Neural progenitor cell (in vitro differentiated cells): ENCODE measurements at regions not wholly inside any gene's neighbourhood (a gene's known extent, or its start where the extent isn't known, plus 50 kb on each side); places are given as distances from the start of the nearest gene placed in this dataset.
A peak's percentile ranks its signal among the peaks of the same experiment; 100 is the strongest.

Experiments
- DNase-seq: peaks from one replicate; pipeline ENCODE4 v3.0.0-alpha.2; 2016; ENCODE audit warnings: low spot score
- H2AFZ ChIP-seq: fragments of 200-600 bp; sonication (generic); replicated peaks from 2 replicates; pipeline ENCODE4 v1.6.1; 2016; ENCODE audit warnings: antibody characterized with exemption
- H3F3A ChIP-seq: fragments of 200-600 bp; sonication (generic); 2 replicates; pipeline ENCODE4 v1.6.1; 2016; ENCODE audit warnings: antibody characterized with exemption, low read depth
- H3K27ac ChIP-seq: fragments of 200-600 bp; sonication (generic); 2 replicates; pipeline ENCODE4 v1.5.1; 2016; ENCODE audit warnings: mild to moderate bottlenecking
- H3K27me3 ChIP-seq: fragments of 200-600 bp; sonication (generic); 2 replicates; pipeline ENCODE4 v1.6.1; 2016; ENCODE audit warnings: mild to moderate bottlenecking, moderate library complexity
- H3K36me3 ChIP-seq: fragments of 200-600 bp; sonication (generic); 2 replicates; pipeline ENCODE4 v1.5.1; 2016
- H3K4me1 ChIP-seq: fragments of 200-600 bp; sonication (generic); 2 replicates; pipeline ENCODE4 v1.6.1; 2016; ENCODE audit warnings: mixed run types
- H3K4me2 ChIP-seq: fragments of 200-600 bp; sonication (generic); 2 replicates; pipeline ENCODE4 v1.6.1; 2016
- H3K4me3 ChIP-seq: fragments of 200-600 bp; sonication (generic); 2 replicates; pipeline ENCODE4 v1.5.1; 2016
- H3K79me2 ChIP-seq: fragments of 200-600 bp; sonication (generic); 2 replicates; pipeline ENCODE4 v1.6.1; 2016; ENCODE audit warnings: low read depth
- H3K9ac ChIP-seq: fragments of 200-600 bp; sonication (generic); 2 replicates; pipeline ENCODE4 v1.6.1; 2016
- H3K9me3 ChIP-seq: fragments of 200-600 bp; sonication (generic); 2 replicates; pipeline ENCODE4 v1.5.1; 2016; ENCODE audit warnings: low read depth
- H4K20me1 ChIP-seq: fragments of 200-600 bp; sonication (generic); 2 replicates; pipeline ENCODE4 v1.6.1; 2016; ENCODE audit warnings: low read depth
- H3K27ac Mint-ChIP-seq: 3 replicates; pipeline ENCODE4 v1.8.0; 2021; ENCODE audit warnings: mixed read lengths
- H3K27me3 Mint-ChIP-seq: 2 replicates; pipeline ENCODE4 v1.8.0; 2022; ENCODE audit warnings: low read depth, mild to moderate bottlenecking, inconsistent platforms, moderate library complexity, mixed read lengths; ENCODE audit not compliant: insufficient read depth
- H3K36me3 Mint-ChIP-seq: 3 replicates; pipeline ENCODE4 v1.8.0; 2021; ENCODE audit warnings: mixed read lengths
- H3K4me1 Mint-ChIP-seq: 3 replicates; pipeline ENCODE4 v1.8.0; 2021; ENCODE audit warnings: mixed read lengths
- H3K4me3 Mint-ChIP-seq: 3 replicates; pipeline ENCODE4 v1.8.0; 2021; ENCODE audit warnings: mild to moderate bottlenecking, moderate library complexity, mixed read lengths
- H3K9me3 Mint-ChIP-seq: 3 replicates; pipeline ENCODE4 v1.8.0; 2020; ENCODE audit warnings: mixed read lengths
- EZH2 ChIP-seq: fragments of 200-600 bp; sonication (generic); IDR thresholded peaks from 2 replicates; pipeline ENCODE4 v1.6.1; 2017; ENCODE audit warnings: antibody characterized with exemption, mild to moderate bottlenecking, moderate library complexity
- EZH2phosphoT487 ChIP-seq: fragments of 200-600 bp; sonication (generic); IDR thresholded peaks from 2 replicates; pipeline ENCODE4 v1.6.1; 2017; ENCODE audit warnings: antibody characterized with exemption
- TF ChIP-seq, protein P1 (sequence below): fragments of 200-600 bp; sonication (generic); IDR thresholded peaks from 2 replicates; pipeline ENCODE4 v1.5.1; 2017; ENCODE audit warnings: antibody characterized with exemption, mild to moderate bottlenecking

DNA sequence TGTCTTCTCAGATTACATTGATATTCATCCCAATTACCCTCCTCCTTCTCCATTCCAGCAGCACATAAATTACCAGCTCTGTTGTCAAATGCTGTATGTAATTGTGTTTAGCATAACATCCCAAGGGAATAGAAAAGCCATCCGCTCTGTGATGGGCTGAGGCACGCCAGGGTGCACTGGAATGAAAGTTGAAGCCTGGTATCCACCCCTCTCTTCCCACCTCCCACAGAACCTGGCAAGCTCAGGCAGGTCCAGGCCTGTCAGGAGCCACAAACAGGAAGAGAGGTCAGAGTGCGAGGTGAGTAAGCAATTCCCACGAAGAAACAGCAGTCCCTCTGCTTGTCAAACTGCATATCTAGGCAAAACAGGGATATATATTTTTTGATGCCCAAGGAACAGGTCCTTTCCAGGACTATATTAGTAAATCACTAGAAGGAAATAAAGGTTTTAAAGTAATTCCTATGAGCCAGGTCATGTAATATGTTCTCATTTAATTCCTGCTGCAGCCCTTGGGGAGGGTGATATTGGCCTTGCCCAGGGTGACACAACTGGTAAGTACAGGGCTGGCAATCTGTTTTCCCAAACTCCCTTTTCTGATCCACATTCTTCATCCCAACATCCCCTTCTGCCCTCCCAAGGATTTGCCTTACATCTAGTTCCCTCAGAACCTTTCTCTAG, 155.6 kb upstream of the GHITM start:
- Mint-ChIP-seq H3K4me1 (peaks cover 6% of the 10 kb centered on the region), H3K9me3 (no peaks in the 10 kb centered on the region), H3K4me3 (peak overlapping the region; percentile 37), H3K27me3 (peaks cover 9% of the 10 kb centered on the region), H3K36me3 (no peaks in the 10 kb centered on the region), H3K27ac (no peak overlapping the region)
- Histone ChIP-seq H3K4me1 (peaks cover 6% of the 10 kb centered on the region), H3K9me3 (no peaks in the 10 kb centered on the region), H3K9ac (no peak overlapping the region), H4K20me1 (no peaks in the 10 kb centered on the region), H2AFZ (no peak overlapping the region), H3K36me3 (no peaks in the 10 kb centered on the region), H3K4me2 (no peak overlapping the region), H3K79me2 (no peaks in the 10 kb centered on the region), H3K27me3 (no peaks in the 10 kb centered on the region), H3F3A (no peaks in the 10 kb centered on the region), H3K4me3 (no peak overlapping the region), H3K27ac (no peak overlapping the region)
- TF ChIP-seq, protein P1, sequence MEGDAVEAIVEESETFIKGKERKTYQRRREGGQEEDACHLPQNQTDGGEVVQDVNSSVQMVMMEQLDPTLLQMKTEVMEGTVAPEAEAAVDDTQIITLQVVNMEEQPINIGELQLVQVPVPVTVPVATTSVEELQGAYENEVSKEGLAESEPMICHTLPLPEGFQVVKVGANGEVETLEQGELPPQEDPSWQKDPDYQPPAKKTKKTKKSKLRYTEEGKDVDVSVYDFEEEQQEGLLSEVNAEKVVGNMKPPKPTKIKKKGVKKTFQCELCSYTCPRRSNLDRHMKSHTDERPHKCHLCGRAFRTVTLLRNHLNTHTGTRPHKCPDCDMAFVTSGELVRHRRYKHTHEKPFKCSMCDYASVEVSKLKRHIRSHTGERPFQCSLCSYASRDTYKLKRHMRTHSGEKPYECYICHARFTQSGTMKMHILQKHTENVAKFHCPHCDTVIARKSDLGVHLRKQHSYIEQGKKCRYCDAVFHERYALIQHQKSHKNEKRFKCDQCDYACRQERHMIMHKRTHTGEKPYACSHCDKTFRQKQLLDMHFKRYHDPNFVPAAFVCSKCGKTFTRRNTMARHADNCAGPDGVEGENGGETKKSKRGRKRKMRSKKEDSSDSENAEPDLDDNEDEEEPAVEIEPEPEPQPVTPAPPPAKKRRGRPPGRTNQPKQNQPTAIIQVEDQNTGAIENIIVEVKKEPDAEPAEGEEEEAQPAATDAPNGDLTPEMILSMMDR = no peak
- no peak for TF ChIP-seq EZH2
- no peak for TF ChIP-seq EZH2phosphoT487
- DNase-seq = no peak

DNA sequence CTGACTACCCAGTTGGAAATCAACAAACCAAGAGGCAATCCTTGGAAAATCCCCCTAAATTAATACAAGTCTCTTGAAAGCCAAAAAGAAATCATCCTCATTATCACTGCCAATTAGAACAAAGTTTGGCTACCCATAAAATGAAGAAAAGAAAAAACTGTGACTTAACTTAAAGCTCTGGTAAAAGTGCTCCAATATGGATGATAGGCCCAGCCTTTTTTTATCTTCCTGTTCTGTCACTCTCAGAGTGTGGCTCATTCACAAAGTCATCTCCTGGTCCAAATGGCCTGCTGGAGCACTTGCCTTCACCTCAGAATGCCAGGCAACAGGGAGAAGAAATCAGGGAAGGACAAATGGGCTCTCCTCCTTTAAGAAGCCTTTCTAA, 155.1 kb upstream of the GHITM start:
- Histone ChIP-seq H4K20me1 (no peaks in the 10 kb centered on the region), H3K27ac (no peak overlapping the region), H3K4me1 (peaks cover 6% of the 10 kb centered on the region), H3K79me2 (no peaks in the 10 kb centered on the region), H3K9ac (no peak overlapping the region), H3F3A (no peaks in the 10 kb centered on the region), H3K27me3 (no peaks in the 10 kb centered on the region), H2AFZ (no peak overlapping the region), H3K36me3 (no peaks in the 10 kb centered on the region), H3K4me2 (no peak overlapping the region), H3K9me3 (no peaks in the 10 kb centered on the region), H3K4me3 (no peak overlapping the region)
- Mint-ChIP-seq H3K9me3 (no peaks in the 10 kb centered on the region), H3K27me3 (peaks cover 9% of the 10 kb centered on the region), H3K4me1 (peaks cover 6% of the 10 kb centered on the region), H3K27ac (no peak overlapping the region), H3K4me3 (no peak overlapping the region), H3K36me3 (no peaks in the 10 kb centered on the region)
- TF ChIP-seq, protein P1 = no peak
- no peak for TF ChIP-seq EZH2
- TF ChIP-seq EZH2phosphoT487 = no peak
- DNase-seq = no peak

DNA sequence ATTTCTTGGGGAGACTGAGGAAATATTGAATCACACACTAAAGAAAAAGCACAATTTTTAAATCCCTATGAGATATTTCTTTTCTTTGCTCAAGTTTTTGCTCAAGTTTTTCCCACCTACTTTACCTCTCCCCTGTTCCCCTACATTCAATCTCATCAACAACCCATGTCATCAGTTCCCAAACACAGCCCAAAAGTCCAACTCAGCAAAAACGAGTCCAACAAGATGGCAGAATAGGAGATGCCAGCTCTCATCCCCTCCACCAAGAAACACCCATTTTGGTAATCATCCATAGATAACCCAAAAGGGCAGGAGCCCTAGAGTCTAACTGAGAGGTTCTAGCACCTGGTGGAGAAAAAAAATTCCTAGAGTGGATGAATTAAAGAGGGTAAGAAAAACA, 152.5 kb upstream of the GHITM start:
- H3K27ac Mint-ChIP-seq = no peak overlapping the region
- no peak overlapping the region for H3K4me2 ChIP-seq

More for the DNA sequence above, 152.5 kb upstream of the GHITM start:
- H3K4me3 Mint-ChIP-seq = no peak overlapping the region
- Histone ChIP-seq H3K9ac (no peak overlapping the region), H3F3A (no peaks in the 10 kb centered on the region), H3K27ac (no peak overlapping the region), H3K9me3 (no peaks in the 10 kb centered on the region), H3K4me3 (no peak overlapping the region), H3K27me3 (no peaks in the 10 kb centered on the region), H3K79me2 (no peaks in the 10 kb centered on the region), H2AFZ (no peak overlapping the region), H4K20me1 (no peaks in the 10 kb centered on the region), H3K36me3 (no peaks in the 10 kb centered on the region), H3K4me1 (peaks cover 6% of the 10 kb centered on the region)
- peaks cover 6% of the 10 kb centered on the region for H3K4me1 Mint-ChIP-seq
- H3K36me3 Mint-ChIP-seq = no peaks in the 10 kb centered on the region
- H3K27me3 Mint-ChIP-seq = peaks cover 7% of the 10 kb centered on the region
- TF ChIP-seq EZH2 (no peak), EZH2phosphoT487 (no peak)
- TF ChIP-seq, protein P1 = no peak
- no peak for DNase-seq
- H3K9me3 Mint-ChIP-seq = peaks cover 2% of the 10 kb centered on the region
